ENCODE measurements at regions not wholly inside any gene's neighbourhood (a gene's known extent, or its start where the extent isn't known, plus 50 kb on each side); places are given as distances from the start of the nearest gene placed in this dataset.
"Not testable (repeated sequence)": the region's sequence is repeated elsewhere in the genome, so short reads cannot be mapped to it uniquely, and the experiment has no call there.

DNA sequence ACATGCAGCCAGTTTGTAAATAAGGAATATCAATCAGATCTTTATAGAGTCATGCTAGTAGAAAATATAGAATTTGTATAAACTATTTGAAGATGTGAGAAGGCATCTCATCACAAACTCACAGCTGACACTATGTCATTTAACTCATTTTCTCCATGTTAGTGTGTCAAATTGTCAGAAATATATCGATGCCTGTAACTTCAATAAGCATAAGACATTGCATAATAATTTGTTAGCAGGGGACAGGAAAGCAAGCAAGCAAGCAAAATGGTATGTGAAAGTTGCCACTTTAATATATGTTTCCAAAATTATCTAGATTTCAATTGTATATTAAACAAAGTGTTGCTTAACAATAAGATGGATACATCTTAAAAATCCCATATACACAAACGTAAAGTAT lies 571.0 kb downstream of the ARL4A start:
- DNase-seq (ENCODE audit: low read depth in 4 of 6, low spot score in 6 of 6): no peak
- H3K4me3 ChIP-seq (ENCODE audit: low read depth, low read length): no peak overlapping the region
- no peaks in the 10 kb centered on the region for H3K4me1 ChIP-seq (ENCODE audit: control insufficient read depth, insufficient read depth, low read length)
- H3K9me3 ChIP-seq (ENCODE audit: control insufficient read depth, insufficient read depth, low read length): no peaks in the 10 kb centered on the region
- no CpG with 5 or more reads among the region's 2 CpGs for WGBS (ENCODE audit: insufficient coverage)
- no peak overlapping the region for H3K27ac ChIP-seq (ENCODE audit: low read depth, low read length)
- H3K36me3 ChIP-seq (ENCODE audit: control insufficient read depth, insufficient read depth, low read length): no peaks in the 10 kb centered on the region
- no peaks in the 10 kb centered on the region for H3K27me3 ChIP-seq (ENCODE audit: control insufficient read depth, insufficient read depth, low read length)

DNA sequence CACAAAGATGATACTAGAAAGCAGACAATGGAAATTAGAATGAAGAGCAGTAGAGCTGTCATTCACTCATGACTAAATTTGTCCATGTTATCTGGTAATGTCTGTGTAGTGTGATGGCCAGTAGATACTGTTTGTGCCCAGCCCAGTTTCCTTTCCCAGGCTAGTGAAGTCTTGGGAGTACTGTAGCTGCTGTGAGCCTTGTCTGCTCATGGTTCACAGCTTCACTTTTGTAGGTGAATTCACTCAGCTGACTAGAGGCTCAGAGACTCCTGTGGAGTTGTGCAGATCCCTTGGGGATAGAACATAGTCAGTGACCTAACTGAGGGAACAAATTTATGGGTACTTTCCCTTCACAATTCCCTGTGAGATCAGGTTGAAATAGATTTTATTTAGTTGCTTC lies 572.5 kb downstream of the ARL4A start:
- no peak for DNase-seq (ENCODE audit: low read depth in 4 of 6, low spot score in 6 of 6)
- Histone ChIP-seq H3K4me1 (ENCODE audit: control insufficient read depth, insufficient read depth, low read length) (no peaks in the 10 kb centered on the region), H3K9me3 (ENCODE audit: control insufficient read depth, insufficient read depth, low read length) (no peaks in the 10 kb centered on the region), H3K4me3 (ENCODE audit: low read depth, low read length) (no peak overlapping the region), H3K36me3 (ENCODE audit: control insufficient read depth, insufficient read depth, low read length) (no peaks in the 10 kb centered on the region), H3K27me3 (ENCODE audit: control insufficient read depth, insufficient read depth, low read length) (no peaks in the 10 kb centered on the region), H3K27ac (ENCODE audit: low read depth, low read length) (no peak overlapping the region)

DNA sequence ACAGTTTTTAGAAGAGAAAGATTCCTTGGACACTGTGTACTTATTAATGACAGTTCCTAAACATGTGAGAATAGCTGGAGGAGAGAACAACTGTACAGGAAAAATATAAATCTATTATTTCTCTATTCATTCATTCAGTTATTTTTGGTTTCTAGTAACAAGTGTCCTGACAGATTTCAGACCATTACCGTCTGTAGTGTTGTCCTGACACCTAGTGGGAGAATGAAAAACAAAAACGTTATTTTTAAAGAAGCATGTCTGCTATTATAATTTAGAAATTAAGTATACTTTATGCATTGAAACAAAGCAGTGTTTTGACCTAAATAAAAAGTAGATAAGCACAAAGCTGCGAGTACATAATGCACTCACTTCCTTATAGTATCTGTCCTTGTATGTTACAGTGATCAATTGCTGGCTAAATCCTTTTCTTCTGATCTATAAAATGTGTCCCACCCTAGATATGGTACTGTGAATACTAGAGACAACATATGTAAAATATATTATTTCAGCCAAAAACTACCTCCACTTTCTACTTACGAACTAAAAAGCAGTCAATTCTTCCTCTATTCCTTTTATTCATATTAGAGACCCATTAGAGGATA lies 575.6 kb downstream of the ARL4A start:
- DNase-seq (ENCODE audit: low read depth in 4 of 6, low spot score in 6 of 6): peak; percentile 43 to 90 (median 50)
- Histone ChIP-seq H3K9me3 (ENCODE audit: control insufficient read depth, insufficient read depth, low read length) (no peaks in the 10 kb centered on the region), H3K36me3 (ENCODE audit: control insufficient read depth, insufficient read depth, low read length) (no peaks in the 10 kb centered on the region), H3K4me3 (ENCODE audit: low read depth, low read length) (no peak overlapping the region), H3K4me1 (ENCODE audit: control insufficient read depth, insufficient read depth, low read length) (no peaks in the 10 kb centered on the region), H3K27ac (ENCODE audit: low read depth, low read length) (peak overlapping the region; percentile 7), H3K27me3 (ENCODE audit: control insufficient read depth, insufficient read depth, low read length) (no peaks in the 10 kb centered on the region)
- WGBS (ENCODE audit: insufficient coverage): 10% methylated on average over 1 of the region's 4 CpGs

DNA sequence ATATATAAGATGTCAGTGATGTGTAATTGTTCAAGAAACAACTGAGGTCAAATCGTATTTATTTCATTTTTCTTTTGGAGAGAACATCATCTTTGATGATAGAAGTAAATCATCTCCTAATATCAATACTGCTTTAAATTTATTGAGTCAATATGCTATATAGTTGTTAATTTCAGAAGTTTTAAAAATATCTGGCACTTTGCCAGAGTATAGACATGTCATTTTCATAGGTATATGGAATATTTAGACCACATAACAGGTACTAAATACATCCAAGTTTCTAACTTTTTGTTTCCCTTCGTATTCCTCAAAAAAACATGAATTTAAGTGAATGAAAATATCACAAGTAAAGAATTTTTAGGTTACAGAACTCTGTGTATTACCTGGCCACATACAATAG lies 577.8 kb downstream of the ARL4A start:
- H3K9me3 ChIP-seq (ENCODE audit: control insufficient read depth, insufficient read depth, low read length): no peaks in the 10 kb centered on the region
- no peaks in the 10 kb centered on the region for H3K4me1 ChIP-seq (ENCODE audit: control insufficient read depth, insufficient read depth, low read length)
- H3K4me3 ChIP-seq (ENCODE audit: low read depth, low read length): no peak overlapping the region
- WGBS (ENCODE audit: insufficient coverage): no CpG with 5 or more reads among the region's 2 CpGs
- no peaks in the 10 kb centered on the region for H3K27me3 ChIP-seq (ENCODE audit: control insufficient read depth, insufficient read depth, low read length)
- no peak for DNase-seq (ENCODE audit: low read depth in 4 of 6, low spot score in 6 of 6)
- H3K27ac ChIP-seq (ENCODE audit: low read depth, low read length): no peak overlapping the region
- H3K36me3 ChIP-seq (ENCODE audit: control insufficient read depth, insufficient read depth, low read length): no peaks in the 10 kb centered on the region

DNA sequence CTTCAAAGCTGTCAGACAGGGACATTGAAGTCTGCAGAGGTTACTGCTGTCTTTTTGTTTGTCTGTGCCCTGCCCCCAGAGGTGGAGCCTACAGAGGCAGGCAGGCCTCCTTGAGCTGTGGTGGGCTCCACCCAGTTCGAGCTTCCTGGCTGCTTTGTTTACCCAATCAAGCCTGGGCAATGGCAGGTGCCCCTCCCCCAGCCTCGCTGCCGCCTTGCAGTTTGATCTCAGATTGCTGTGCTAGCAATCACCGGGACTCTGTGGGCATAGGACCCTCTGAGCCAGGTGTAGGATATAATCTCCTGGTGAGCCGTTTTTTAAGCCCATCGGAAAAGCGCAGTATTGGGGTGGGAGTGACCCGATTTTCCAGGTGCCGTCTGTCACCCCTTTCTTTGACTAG lies 586.8 kb downstream of the ARL4A start:
- H3K27me3 ChIP-seq (ENCODE audit: control insufficient read depth, insufficient read depth, low read length); H3K4me1 ChIP-seq (ENCODE audit: control insufficient read depth, insufficient read depth, low read length); H3K4me3 ChIP-seq (ENCODE audit: low read depth, low read length); H3K27ac ChIP-seq (ENCODE audit: low read depth, low read length); H3K36me3 ChIP-seq (ENCODE audit: control insufficient read depth, insufficient read depth, low read length); H3K9me3 ChIP-seq (ENCODE audit: control insufficient read depth, insufficient read depth, low read length); DNase-seq (ENCODE audit: low read depth in 4 of 6, low spot score in 6 of 6): not testable (repeated sequence)
- WGBS (ENCODE audit: insufficient coverage): 97% methylated on average over 7 of the region's 9 CpGs

DNA sequence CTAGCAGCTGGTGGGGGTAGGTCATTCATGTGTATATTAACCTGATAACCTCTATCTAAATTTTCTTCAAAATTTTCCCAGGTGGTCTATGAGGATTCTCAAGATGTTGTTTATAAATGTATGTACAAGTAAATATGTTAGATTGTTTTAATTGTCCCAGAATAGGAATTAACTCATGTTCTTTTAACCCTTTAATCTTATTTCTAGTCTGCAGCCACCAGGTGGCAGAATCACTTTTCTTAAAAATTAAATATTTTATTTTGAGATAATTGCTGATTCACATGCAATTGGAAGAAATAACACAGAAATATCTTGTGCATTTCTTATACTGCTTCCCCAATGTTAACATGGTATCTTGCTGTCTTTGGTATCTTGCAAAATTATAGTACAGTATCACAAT lies 589.5 kb downstream of the ARL4A start:
- H3K4me1 ChIP-seq (ENCODE audit: control insufficient read depth, insufficient read depth, low read length): no peaks in the 10 kb centered on the region
- no peak for DNase-seq (ENCODE audit: low read depth in 4 of 6, low spot score in 6 of 6)
- H3K9me3 ChIP-seq (ENCODE audit: control insufficient read depth, insufficient read depth, low read length): no peaks in the 10 kb centered on the region
- H3K4me3 ChIP-seq (ENCODE audit: low read depth, low read length): no peak overlapping the region
- no peaks in the 10 kb centered on the region for H3K27me3 ChIP-seq (ENCODE audit: control insufficient read depth, insufficient read depth, low read length)
- H3K27ac ChIP-seq (ENCODE audit: low read depth, low read length): no peak overlapping the region
- H3K36me3 ChIP-seq (ENCODE audit: control insufficient read depth, insufficient read depth, low read length): no peaks in the 10 kb centered on the region

DNA sequence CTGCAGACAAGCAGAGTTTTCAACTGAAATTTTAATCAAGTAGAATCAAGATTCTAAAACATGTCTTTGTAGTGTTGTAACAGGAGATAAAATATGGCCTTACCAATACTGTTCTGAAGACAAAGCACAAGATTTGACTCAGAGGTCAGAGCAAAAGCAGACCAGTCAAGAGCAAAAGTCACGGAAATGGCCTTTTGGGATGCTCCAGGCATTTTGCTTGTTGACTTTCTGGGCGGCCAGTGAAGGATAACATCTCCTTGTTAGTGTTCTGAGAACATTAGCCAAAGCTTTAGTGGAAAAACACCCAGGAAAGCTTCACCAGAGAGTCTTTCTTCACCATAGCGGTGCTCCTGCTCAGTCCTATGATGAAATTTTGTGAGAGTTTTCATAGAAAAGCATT lies 590.6 kb downstream of the ARL4A start:
- H3K4me1 ChIP-seq (ENCODE audit: control insufficient read depth, insufficient read depth, low read length): no peaks in the 10 kb centered on the region
- H3K36me3 ChIP-seq (ENCODE audit: control insufficient read depth, insufficient read depth, low read length): no peaks in the 10 kb centered on the region
- H3K27ac ChIP-seq (ENCODE audit: low read depth, low read length): no peak overlapping the region
- no peak for DNase-seq (ENCODE audit: low read depth in 4 of 6, low spot score in 6 of 6)
- no peak overlapping the region for H3K4me3 ChIP-seq (ENCODE audit: low read depth, low read length)
- H3K9me3 ChIP-seq (ENCODE audit: control insufficient read depth, insufficient read depth, low read length): no peaks in the 10 kb centered on the region
- 59% methylated on average over 2 of the region's 3 CpGs for WGBS (ENCODE audit: insufficient coverage)
- no peaks in the 10 kb centered on the region for H3K27me3 ChIP-seq (ENCODE audit: control insufficient read depth, insufficient read depth, low read length)

DNA sequence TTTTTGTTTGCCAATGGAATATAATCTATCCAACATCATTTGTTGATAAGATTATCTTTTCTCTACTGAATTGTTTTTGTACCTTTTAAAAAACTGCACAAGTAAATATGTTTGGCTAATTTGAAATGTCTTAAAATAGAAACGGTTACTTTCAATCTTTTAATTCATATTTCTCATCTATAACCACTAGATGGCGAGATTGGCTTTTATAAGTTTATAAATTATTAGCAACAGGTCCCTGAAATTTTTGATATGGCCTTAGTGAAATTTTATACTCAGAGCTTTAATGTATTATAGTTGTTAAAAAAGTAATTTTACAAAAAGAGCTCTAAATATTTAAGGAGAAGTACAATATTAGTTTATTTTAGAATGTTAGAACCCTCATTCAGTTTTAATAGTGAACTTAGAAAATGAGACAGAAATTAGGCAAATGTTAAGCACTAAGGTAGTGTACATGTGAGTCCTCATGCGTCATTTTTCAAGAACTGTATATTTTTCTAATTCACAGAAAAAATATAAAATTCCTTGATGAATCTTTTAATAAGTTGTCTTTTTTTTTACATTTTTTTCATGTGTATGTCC lies 592.5 kb downstream of the ARL4A start:
- H3K9me3 ChIP-seq (ENCODE audit: control insufficient read depth, insufficient read depth, low read length): no peaks in the 10 kb centered on the region
- no CpG with 5 or more reads among the region's 3 CpGs for WGBS (ENCODE audit: insufficient coverage)
- H3K36me3 ChIP-seq (ENCODE audit: control insufficient read depth, insufficient read depth, low read length): no peaks in the 10 kb centered on the region
- no peaks in the 10 kb centered on the region for H3K4me1 ChIP-seq (ENCODE audit: control insufficient read depth, insufficient read depth, low read length)
- H3K4me3 ChIP-seq (ENCODE audit: low read depth, low read length): no peak overlapping the region
- peak in 5 of 6 donors; percentile 8 to 86 (median 29) for DNase-seq (ENCODE audit: low read depth in 4 of 6, low spot score in 6 of 6)
- no peak overlapping the region for H3K27ac ChIP-seq (ENCODE audit: low read depth, low read length)
- H3K27me3 ChIP-seq (ENCODE audit: control insufficient read depth, insufficient read depth, low read length): no peaks in the 10 kb centered on the region

DNA sequence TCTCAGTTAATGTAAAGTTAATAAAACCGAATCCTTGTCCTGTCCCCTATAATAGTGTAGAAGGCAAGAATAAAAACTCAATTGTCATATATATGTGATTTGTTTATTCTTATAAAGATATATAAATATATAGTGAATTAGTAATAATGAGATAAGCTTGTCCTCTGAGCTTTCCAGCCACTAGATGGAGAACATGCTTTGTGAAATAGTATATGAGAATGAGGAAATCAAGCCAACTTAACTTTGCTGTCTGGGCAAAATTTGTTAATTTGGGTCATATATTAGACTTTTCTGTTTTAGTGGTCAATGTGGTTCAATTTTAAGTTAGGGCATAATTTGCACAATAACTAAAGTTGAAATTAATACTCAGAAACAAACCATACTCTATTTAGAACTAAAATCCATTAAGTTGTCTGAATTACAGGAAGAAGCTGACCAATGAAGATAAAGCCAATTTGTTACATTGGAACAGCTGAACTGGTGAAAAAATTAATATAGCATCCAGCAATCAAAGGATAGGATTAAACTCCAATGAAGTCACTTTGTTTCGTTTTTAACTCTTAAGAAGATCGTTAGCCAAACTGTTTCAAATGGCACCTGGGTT lies 595.0 kb downstream of the ARL4A start:
- WGBS (ENCODE audit: insufficient coverage): 80% methylated on average over 1 of the region's 3 CpGs
- no peaks in the 10 kb centered on the region for H3K36me3 ChIP-seq (ENCODE audit: control insufficient read depth, insufficient read depth, low read length)
- H3K27me3 ChIP-seq (ENCODE audit: control insufficient read depth, insufficient read depth, low read length): no peaks in the 10 kb centered on the region

DNA sequence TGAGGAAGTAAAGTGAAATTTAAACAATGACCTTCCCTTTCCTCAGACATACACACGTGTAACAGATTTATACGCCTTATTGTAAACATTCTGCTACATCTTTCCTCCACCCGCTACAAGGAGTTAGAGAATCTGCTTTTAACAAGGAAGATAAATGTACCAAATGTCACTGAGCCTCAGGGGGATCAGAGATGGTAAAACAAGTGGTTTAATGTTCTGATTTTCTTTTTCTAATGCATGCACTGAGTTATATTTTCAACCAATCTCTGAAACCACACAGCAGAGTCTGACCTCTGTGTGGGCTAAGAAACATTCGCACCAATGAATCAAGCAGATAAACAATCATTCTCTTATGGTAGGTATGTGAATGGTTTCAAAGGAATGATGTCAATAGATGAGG lies 599.5 kb downstream of the ARL4A start:
- Histone ChIP-seq H3K27me3 (ENCODE audit: control insufficient read depth, insufficient read depth, low read length) (no peaks in the 10 kb centered on the region), H3K27ac (ENCODE audit: low read depth, low read length) (no peak overlapping the region), H3K4me1 (ENCODE audit: control insufficient read depth, insufficient read depth, low read length) (no peaks in the 10 kb centered on the region), H3K36me3 (ENCODE audit: control insufficient read depth, insufficient read depth, low read length) (no peaks in the 10 kb centered on the region), H3K4me3 (ENCODE audit: low read depth, low read length) (no peak overlapping the region), H3K9me3 (ENCODE audit: control insufficient read depth, insufficient read depth, low read length) (no peaks in the 10 kb centered on the region)
- no CpG with 5 or more reads among the region's 4 CpGs for WGBS (ENCODE audit: insufficient coverage)
- DNase-seq (ENCODE audit: low read depth in 4 of 6, low spot score in 6 of 6): no peak

More for the DNA sequence above, 595.0 kb downstream of the ARL4A start:
- no peaks in the 10 kb centered on the region for H3K4me1 ChIP-seq (ENCODE audit: control insufficient read depth, insufficient read depth, low read length)
- no peak overlapping the region for H3K4me3 ChIP-seq (ENCODE audit: low read depth, low read length)
- H3K27ac ChIP-seq (ENCODE audit: low read depth, low read length): no peak overlapping the region
- DNase-seq (ENCODE audit: low read depth in 4 of 6, low spot score in 6 of 6): peak in 4 of 6 donors; percentile 15 to 85 (median 52)
- no peaks in the 10 kb centered on the region for H3K9me3 ChIP-seq (ENCODE audit: control insufficient read depth, insufficient read depth, low read length)
